ENCODE measurements at regions not wholly inside any gene's neighbourhood (a gene's known extent, or its start where the extent isn't known, plus 50 kb on each side); places are given as distances from the start of the nearest gene placed in this dataset.

DNA sequence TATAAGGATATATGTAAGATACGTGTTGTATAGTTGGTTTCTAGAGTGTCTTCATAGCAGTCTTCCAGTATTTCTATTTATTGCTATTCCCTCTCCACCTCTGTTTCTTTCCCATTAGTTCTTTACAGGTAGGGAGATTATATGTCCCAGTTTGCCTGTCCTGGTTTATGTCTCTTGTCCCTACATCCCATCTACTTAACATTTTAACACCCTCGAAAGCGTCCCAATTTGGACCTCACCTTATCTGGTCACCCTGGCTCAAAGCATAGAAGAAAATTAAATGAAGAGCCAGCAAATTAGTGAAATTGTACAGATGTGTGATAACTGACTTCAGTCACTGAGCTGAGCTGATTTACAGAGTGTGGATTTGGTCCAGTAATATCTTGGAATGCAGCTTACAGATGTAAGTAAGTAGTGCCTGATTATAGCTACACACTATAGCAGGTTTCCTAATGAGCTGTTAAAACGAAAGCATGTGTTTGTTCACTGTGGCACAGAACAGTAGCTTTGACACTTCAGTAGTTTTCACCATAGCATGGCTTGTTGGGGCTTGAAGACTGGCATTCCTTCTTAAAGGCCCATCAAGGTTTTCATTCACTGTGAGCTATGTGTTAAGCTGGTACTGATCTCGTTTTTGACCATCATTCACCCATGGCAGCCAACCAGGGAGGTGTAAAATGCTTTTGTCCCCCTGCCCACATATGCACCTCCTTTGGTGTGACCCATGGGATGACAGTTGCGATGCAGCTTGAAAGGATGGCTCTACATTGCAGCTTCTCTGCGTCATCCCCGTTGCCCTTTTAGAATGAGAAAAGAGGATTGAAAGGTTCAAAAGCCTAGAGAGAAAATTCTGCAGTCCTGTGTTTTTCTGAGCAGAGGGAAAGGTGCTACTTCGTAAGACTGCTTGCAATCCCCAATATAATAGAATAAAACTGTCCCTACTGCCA is 192.1 kb upstream of the DMRT1 start:
- Mint-ChIP-seq H3K27ac (ENCODE audit: unreplicated experiment) (no peak overlapping the region), H3K4me1 (ENCODE audit: unreplicated experiment) (peaks cover 6% of the 10 kb centered on the region), H3K27me3 (ENCODE audit: unreplicated experiment) (no peaks in the 10 kb centered on the region), H3K9me3 (ENCODE audit: unreplicated experiment) (no peaks in the 10 kb centered on the region), H3K4me3 (ENCODE audit: unreplicated experiment) (no peak overlapping the region), H3K36me3 (ENCODE audit: unreplicated experiment) (no peaks in the 10 kb centered on the region)
- no peak for DNase-seq (ENCODE audit: extremely low spot score, unreplicated experiment)
- TF ChIP-seq CTCF (IDR thresholded peaks at IDR 0.05), result no peak

GRCh38 chr9:650362-650761 is 191.1 kb upstream of the DMRT1 start:
- Mint-ChIP-seq H3K27ac (ENCODE audit: unreplicated experiment) (no peak overlapping the region), H3K36me3 (ENCODE audit: unreplicated experiment) (no peaks in the 10 kb centered on the region), H3K9me3 (ENCODE audit: unreplicated experiment) (no peaks in the 10 kb centered on the region), H3K4me3 (ENCODE audit: unreplicated experiment) (no peak overlapping the region), H3K4me1 (ENCODE audit: unreplicated experiment) (peaks cover 6% of the 10 kb centered on the region), H3K27me3 (ENCODE audit: unreplicated experiment) (no peaks in the 10 kb centered on the region)
- no peak for TF ChIP-seq CTCF (IDR thresholded peaks at IDR 0.05)
- no peak for DNase-seq (ENCODE audit: extremely low spot score, unreplicated experiment)

GRCh38 chr9:651371-651770 is 190.1 kb upstream of the DMRT1 start:
- TF ChIP-seq CTCF (IDR thresholded peaks at IDR 0.05), result no peak
- H3K4me1 Mint-ChIP-seq (ENCODE audit: unreplicated experiment), result peaks cover 6% of the 10 kb centered on the region
- H3K27ac Mint-ChIP-seq (ENCODE audit: unreplicated experiment), result no peak overlapping the region
- no peaks in the 10 kb centered on the region for H3K36me3 Mint-ChIP-seq (ENCODE audit: unreplicated experiment)
- no peaks in the 10 kb centered on the region for H3K9me3 Mint-ChIP-seq (ENCODE audit: unreplicated experiment)
- no peaks in the 10 kb centered on the region for H3K27me3 Mint-ChIP-seq (ENCODE audit: unreplicated experiment)
- H3K4me3 Mint-ChIP-seq (ENCODE audit: unreplicated experiment), result no peak overlapping the region
- DNase-seq (ENCODE audit: extremely low spot score, unreplicated experiment), result no peak

DNA sequence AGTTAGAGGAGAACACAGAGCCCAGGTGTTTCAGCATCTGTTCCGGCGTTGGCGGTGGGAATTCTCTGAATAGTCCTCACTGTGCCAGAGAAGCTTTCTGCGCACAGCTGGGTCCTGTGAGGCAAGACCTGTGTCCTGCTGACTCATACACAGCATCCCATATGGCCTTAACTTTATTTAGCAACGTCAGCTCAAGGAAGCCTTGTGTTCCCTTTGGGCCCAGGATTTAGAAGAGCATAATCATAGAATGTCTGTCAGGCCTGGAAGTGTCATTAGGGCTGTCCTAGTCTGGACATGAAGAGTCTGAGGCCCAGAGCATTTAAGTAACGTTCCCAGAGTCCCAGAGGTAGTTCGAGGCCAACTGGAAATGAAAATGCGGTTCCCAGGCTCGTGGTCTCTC is 188.6 kb upstream of the DMRT1 start:
- TF ChIP-seq CTCF (IDR thresholded peaks at IDR 0.05), result no peak
- H3K4me1 Mint-ChIP-seq (ENCODE audit: unreplicated experiment), result peaks cover 6% of the 10 kb centered on the region
- no peaks in the 10 kb centered on the region for H3K9me3 Mint-ChIP-seq (ENCODE audit: unreplicated experiment)
- no peaks in the 10 kb centered on the region for H3K27me3 Mint-ChIP-seq (ENCODE audit: unreplicated experiment)
- H3K27ac Mint-ChIP-seq (ENCODE audit: unreplicated experiment), result no peak overlapping the region
- H3K4me3 Mint-ChIP-seq (ENCODE audit: unreplicated experiment), result no peak overlapping the region
- no peak for DNase-seq (ENCODE audit: extremely low spot score, unreplicated experiment)
- no peaks in the 10 kb centered on the region for H3K36me3 Mint-ChIP-seq (ENCODE audit: unreplicated experiment)

GRCh38 chr9:653421-653820 is 188.1 kb upstream of the DMRT1 start:
- no peaks in the 10 kb centered on the region for H3K36me3 Mint-ChIP-seq (ENCODE audit: unreplicated experiment)
- peaks cover 6% of the 10 kb centered on the region for H3K4me1 Mint-ChIP-seq (ENCODE audit: unreplicated experiment)
- no peak for DNase-seq (ENCODE audit: extremely low spot score, unreplicated experiment)
- no peak overlapping the region for H3K4me3 Mint-ChIP-seq (ENCODE audit: unreplicated experiment)
- H3K9me3 Mint-ChIP-seq (ENCODE audit: unreplicated experiment), result no peaks in the 10 kb centered on the region
- no peak overlapping the region for H3K27ac Mint-ChIP-seq (ENCODE audit: unreplicated experiment)
- TF ChIP-seq CTCF (IDR thresholded peaks at IDR 0.05), result no peak
- H3K27me3 Mint-ChIP-seq (ENCODE audit: unreplicated experiment), result no peaks in the 10 kb centered on the region

Measured in osteocyte (in vitro differentiated cells).